ENCODE measurements at regions not wholly inside any gene's neighbourhood (a gene's known extent, or its start where the extent isn't known, plus 50 kb on each side); places are given as distances from the start of the nearest gene placed in this dataset.

DNA sequence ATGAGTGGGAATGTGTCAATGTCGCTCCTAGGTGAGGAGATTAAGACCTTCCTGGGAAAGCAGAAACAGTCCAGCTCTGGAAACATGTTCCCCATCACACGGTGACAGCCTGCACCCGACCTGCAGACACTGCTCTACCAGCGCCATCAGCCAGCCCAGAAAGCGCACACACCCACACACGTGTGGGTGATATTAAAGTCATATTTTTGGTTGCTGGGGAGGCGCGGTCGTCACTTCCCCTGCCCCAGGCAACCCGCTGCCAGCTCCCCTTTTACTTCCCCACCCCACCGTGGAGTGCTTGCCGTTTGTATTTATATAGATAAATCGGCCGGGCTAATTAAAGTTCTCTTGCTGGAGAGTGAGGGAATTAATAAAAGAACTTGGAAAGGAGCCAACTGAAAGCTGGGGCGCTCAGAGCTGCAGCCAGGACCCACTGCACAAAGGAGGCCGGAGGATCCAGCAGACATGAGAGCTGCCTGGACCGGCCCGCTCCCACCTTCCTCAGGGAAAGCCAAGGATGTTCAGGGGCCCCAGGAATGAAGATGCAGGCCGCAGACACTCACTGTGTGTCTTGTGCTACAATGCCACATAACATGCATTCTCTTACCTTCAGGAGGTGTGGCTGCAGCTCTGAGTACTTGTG is 145.2 kb upstream of the UNC5B start:
- Histone ChIP-seq H3K27ac (ENCODE audit: low read length) (no peak overlapping the region), H3K36me3 (ENCODE audit: control insufficient read depth, insufficient read depth, low read length) (no peaks in the 10 kb centered on the region), H3K27me3 (ENCODE audit: control insufficient read depth, insufficient read depth, low read length) (no peaks in the 10 kb centered on the region; the same call in 1 of the 2 replicates), H3K4me1 (ENCODE audit: control insufficient read depth, insufficient read depth, low read length) (no peaks in the 10 kb centered on the region), H3K4me3 (ENCODE audit: low read depth in 2 of 2, low read length in 2 of 2) (no peak overlapping the region), H3K9me3 (ENCODE audit: control insufficient read depth, insufficient read depth, low read depth, low read length) (no peaks in the 10 kb centered on the region)
- in situ Hi-C loops (cut with HindIII; ENCODE audit: low pct_unique_long_range_greater_than_20kb, low sequenced_read_pairs) (no loop called here), intact Hi-C loops (cut with micrococcal nuclease; ENCODE audit: unreplicated experiment) (no loop called here)
- ATAC-seq (no peak), DNase-seq (ENCODE audit: low read depth, low spot score) (no peak)
- TF ChIP-seq POLR2AphosphoS5 (IDR thresholded peaks at IDR 0.05; ENCODE audit: low read depth, low read length) = no peak
- TF ChIP-seq, protein P1, sequence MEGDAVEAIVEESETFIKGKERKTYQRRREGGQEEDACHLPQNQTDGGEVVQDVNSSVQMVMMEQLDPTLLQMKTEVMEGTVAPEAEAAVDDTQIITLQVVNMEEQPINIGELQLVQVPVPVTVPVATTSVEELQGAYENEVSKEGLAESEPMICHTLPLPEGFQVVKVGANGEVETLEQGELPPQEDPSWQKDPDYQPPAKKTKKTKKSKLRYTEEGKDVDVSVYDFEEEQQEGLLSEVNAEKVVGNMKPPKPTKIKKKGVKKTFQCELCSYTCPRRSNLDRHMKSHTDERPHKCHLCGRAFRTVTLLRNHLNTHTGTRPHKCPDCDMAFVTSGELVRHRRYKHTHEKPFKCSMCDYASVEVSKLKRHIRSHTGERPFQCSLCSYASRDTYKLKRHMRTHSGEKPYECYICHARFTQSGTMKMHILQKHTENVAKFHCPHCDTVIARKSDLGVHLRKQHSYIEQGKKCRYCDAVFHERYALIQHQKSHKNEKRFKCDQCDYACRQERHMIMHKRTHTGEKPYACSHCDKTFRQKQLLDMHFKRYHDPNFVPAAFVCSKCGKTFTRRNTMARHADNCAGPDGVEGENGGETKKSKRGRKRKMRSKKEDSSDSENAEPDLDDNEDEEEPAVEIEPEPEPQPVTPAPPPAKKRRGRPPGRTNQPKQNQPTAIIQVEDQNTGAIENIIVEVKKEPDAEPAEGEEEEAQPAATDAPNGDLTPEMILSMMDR (IDR thresholded peaks at IDR 0.05) = no peak
- no peak for TF ChIP-seq SIN3A (IDR thresholded peaks at IDR 0.05; ENCODE audit: borderline replicate concordance, insufficient read depth, low read depth, low read length)
- no TSS peak for BruUV-seq (replicated peaks)
- ChIA-PET CTCF (no interaction called here), POLR2A (no interaction called here)

DNA sequence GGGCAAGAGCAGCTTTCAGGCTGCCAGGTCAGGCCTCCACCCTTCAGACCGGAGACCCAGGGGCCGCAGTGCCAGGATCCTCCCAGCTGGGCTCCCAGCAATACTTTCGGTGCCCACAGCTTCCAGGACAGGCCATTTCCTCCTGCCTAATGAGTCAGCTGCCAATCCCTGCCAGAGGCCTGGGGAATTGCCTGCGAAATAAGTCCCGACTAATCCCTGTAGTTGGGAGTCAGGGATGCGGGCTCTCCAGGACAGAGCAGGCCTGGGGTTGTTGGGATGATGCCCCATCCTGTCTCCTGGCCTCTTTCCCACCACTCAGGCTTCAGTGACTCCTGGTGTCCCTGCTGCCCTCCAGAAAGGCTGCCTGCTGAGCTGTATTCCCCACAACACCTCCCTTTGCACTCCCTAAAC is 143.5 kb upstream of the UNC5B start:
- Histone ChIP-seq H3K4me1 (ENCODE audit: control insufficient read depth, insufficient read depth, low read length) (no peaks in the 10 kb centered on the region), H3K9me3 (ENCODE audit: control insufficient read depth, insufficient read depth, low read depth, low read length) (no peaks in the 10 kb centered on the region), H3K4me3 (ENCODE audit: low read depth in 2 of 2, low read length in 2 of 2) (no peak overlapping the region), H3K27me3 (ENCODE audit: control insufficient read depth, insufficient read depth, low read length) (peaks cover 7% of the 10 kb centered on the region; the same call in 1 of the 2 replicates), H3K36me3 (ENCODE audit: control insufficient read depth, insufficient read depth, low read length) (no peaks in the 10 kb centered on the region), H3K27ac (ENCODE audit: low read length) (no peak overlapping the region)
- intact Hi-C loops (cut with micrococcal nuclease; ENCODE audit: unreplicated experiment) = no loop called here
- in situ Hi-C loops (cut with HindIII; ENCODE audit: low pct_unique_long_range_greater_than_20kb, low sequenced_read_pairs) = no loop called here
- no peak; the same call in 1 of the 2 replicates for ATAC-seq
- TF ChIP-seq, protein P2, sequence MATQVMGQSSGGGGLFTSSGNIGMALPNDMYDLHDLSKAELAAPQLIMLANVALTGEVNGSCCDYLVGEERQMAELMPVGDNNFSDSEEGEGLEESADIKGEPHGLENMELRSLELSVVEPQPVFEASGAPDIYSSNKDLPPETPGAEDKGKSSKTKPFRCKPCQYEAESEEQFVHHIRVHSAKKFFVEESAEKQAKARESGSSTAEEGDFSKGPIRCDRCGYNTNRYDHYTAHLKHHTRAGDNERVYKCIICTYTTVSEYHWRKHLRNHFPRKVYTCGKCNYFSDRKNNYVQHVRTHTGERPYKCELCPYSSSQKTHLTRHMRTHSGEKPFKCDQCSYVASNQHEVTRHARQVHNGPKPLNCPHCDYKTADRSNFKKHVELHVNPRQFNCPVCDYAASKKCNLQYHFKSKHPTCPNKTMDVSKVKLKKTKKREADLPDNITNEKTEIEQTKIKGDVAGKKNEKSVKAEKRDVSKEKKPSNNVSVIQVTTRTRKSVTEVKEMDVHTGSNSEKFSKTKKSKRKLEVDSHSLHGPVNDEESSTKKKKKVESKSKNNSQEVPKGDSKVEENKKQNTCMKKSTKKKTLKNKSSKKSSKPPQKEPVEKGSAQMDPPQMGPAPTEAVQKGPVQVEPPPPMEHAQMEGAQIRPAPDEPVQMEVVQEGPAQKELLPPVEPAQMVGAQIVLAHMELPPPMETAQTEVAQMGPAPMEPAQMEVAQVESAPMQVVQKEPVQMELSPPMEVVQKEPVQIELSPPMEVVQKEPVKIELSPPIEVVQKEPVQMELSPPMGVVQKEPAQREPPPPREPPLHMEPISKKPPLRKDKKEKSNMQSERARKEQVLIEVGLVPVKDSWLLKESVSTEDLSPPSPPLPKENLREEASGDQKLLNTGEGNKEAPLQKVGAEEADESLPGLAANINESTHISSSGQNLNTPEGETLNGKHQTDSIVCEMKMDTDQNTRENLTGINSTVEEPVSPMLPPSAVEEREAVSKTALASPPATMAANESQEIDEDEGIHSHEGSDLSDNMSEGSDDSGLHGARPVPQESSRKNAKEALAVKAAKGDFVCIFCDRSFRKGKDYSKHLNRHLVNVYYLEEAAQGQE (IDR thresholded peaks at IDR 0.05; ENCODE audit: insufficient read depth in 1 of 2, low read depth in 2 of 2, low read length in 1 of 2) = no peak
- CTCF ChIA-PET = no interaction called here
- POLR2A ChIA-PET = no interaction called here
- no TSS peak for BruUV-seq (replicated peaks)
- no peak for DNase-seq (ENCODE audit: low read depth, low spot score)

DNA sequence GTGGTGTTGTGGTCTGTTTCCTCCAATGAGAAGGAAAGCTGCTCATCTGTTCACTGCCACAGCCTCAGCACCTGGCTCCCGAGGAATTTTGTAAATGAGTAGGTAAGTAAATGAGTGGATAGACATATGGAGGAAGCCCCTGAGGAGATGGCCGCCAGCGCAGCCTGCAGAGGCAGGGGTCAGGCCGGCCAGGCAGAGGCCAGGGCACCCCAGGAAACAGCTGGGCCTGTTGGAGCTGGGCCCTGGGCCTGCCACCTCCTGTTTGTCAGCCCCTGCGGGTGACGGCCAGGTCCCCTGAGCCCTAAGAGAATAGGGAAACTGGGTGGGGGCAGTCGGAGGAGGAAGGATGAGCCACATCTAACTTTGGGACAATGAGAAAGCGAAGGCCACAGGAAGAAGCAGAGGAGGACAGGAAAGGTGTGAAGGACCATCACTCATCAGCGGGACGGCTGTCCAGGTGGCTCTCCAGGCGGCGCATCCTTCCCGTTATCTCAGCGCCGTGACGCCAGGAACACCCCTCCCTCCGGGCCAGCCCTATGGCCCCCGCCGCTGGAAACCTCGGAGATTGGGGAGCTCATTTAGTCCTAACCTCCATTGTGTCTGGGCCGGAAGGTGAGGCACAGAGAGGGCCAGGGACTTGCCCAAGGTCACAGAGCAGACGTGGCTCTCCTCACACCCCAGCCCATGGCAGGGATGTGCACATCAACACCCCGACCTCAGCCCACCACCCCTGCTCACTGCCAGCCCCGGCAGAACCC is 142.3 kb upstream of the UNC5B start:
- POLR2A ChIA-PET = no interaction called here
- ATAC-seq (no peak), DNase-seq (ENCODE audit: low read depth, low spot score) (no peak)
- peaks cover 10% of the 10 kb centered on the region; the same call in 1 of the 2 replicates for H3K27me3 ChIP-seq (ENCODE audit: control insufficient read depth, insufficient read depth, low read length)
- no peak overlapping the region for H3K4me3 ChIP-seq (ENCODE audit: low read depth in 2 of 2, low read length in 2 of 2)
- no peak overlapping the region for H3K27ac ChIP-seq (ENCODE audit: low read length)
- TF ChIP-seq TCF7L2 (IDR thresholded peaks at IDR 0.05; ENCODE audit: low read depth, low read length) (no peak), POLR2AphosphoS5 (IDR thresholded peaks at IDR 0.05; ENCODE audit: low read depth, low read length) (no peak), SIN3A (IDR thresholded peaks at IDR 0.05; ENCODE audit: borderline replicate concordance, insufficient read depth, low read depth, low read length) (no peak)
- TF ChIP-seq, protein P1 (IDR thresholded peaks at IDR 0.05) = no peak
- TF ChIP-seq, protein P2 (IDR thresholded peaks at IDR 0.05; ENCODE audit: insufficient read depth in 1 of 2, low read depth in 2 of 2, low read length in 1 of 2) = no peak
- no TSS peak for BruUV-seq (replicated peaks)
- H3K9me3 ChIP-seq (ENCODE audit: control insufficient read depth, insufficient read depth, low read depth, low read length) = no peaks in the 10 kb centered on the region
- H3K36me3 ChIP-seq (ENCODE audit: control insufficient read depth, insufficient read depth, low read length) = no peaks in the 10 kb centered on the region
- intact Hi-C loops (cut with micrococcal nuclease; ENCODE audit: unreplicated experiment) = no loop called here
- 0 out of 2 replicates have a peak, but pooled peaks cover 4% of the 10 kb centered on the region for H3K4me1 ChIP-seq (ENCODE audit: control insufficient read depth, insufficient read depth, low read length)
- CTCF ChIA-PET = no interaction called here
- in situ Hi-C loops (cut with HindIII; ENCODE audit: low pct_unique_long_range_greater_than_20kb, low sequenced_read_pairs) = no loop called here

Measured in Panc1 (cell line).